Panc1 (cell line): ENCODE measurements at regions not wholly inside any gene's neighbourhood (a gene's known extent, or its start where the extent isn't known, plus 50 kb on each side); places are given as distances from the start of the nearest gene placed in this dataset.

Source experiments
- CTCF ChIP-seq: fragments of 450-650 bp; IDR thresholded peaks from 2 replicates; pipeline ENCODE4 v1.5.1; 2017; ENCODE audit warnings: mild to moderate bottlenecking
- POLR2AphosphoS5 ChIP-seq: IDR thresholded peaks from 2 replicates; pipeline ENCODE4 v1.6.1; 2012; ENCODE audit warnings: mild to moderate bottlenecking, low read depth, low read length, moderate library complexity
- REST ChIP-seq, 2 experiments: IDR thresholded peaks; 2 replicates each; pipeline ENCODE4 v1.6.1; 2011 to 2012; ENCODE audit warnings: low read depth in 2 of 2, control low read depth in 1 of 2, low read length in 1 of 2, mild to moderate bottlenecking in 1 of 2, moderate library complexity in 1 of 2; ENCODE audit not compliant: insufficient read depth in 1 of 2
- SIN3A ChIP-seq: IDR thresholded peaks from 2 replicates; pipeline ENCODE4 v1.6.1; 2012; ENCODE audit warnings: low read depth, mild to moderate bottlenecking, low read length, moderate library complexity, borderline replicate concordance; ENCODE audit not compliant: insufficient read depth
- TCF7L2 ChIP-seq: IDR thresholded peaks from 2 replicates; pipeline ENCODE4 v1.6.1; 2011; ENCODE audit warnings: mild to moderate bottlenecking, low read depth, low read length, inconsistent platforms

GRCh38 chr6:22349051-22349450 lies 52.2 kb upstream of the PRL start:
- TF ChIP-seq SIN3A: no peak
- no peak for TF ChIP-seq POLR2AphosphoS5
- no peak for TF ChIP-seq CTCF
- TF ChIP-seq REST (IDR thresholded peaks at IDR 0.05; ENCODE audit: insufficient read depth in 1 of 2, low read depth in 2 of 2, low read length in 1 of 2): no peak
- no peak for TF ChIP-seq TCF7L2
